Ectodermal cell (in vitro differentiated cells): ENCODE measurements at regions not wholly inside any gene's neighbourhood (a gene's known extent, or its start where the extent isn't known, plus 50 kb on each side); places are given as distances from the start of the nearest gene placed in this dataset.

Experiments
- H3K27ac ChIP-seq: 2 replicates; pipeline ENCODE4 v1.7.0; 2013; ENCODE audit warnings: mild to moderate bottlenecking, low read depth, low read length; ENCODE audit not compliant: insufficient read depth, poor library complexity, severe bottlenecking
- H3K27me3 ChIP-seq: 2 replicates; pipeline ENCODE4 v1.7.0; 2013; ENCODE audit warnings: mild to moderate bottlenecking, low read length; ENCODE audit not compliant: insufficient read depth, control insufficient read depth, poor library complexity, severe bottlenecking
- H3K36me3 ChIP-seq: one replicate; pipeline ENCODE4 v1.7.0; 2013; ENCODE audit warnings: low read length; ENCODE audit not compliant: control insufficient read depth, insufficient read depth
- H3K4me1 ChIP-seq: one replicate; pipeline ENCODE4 v1.7.0; 2013; ENCODE audit warnings: low read length; ENCODE audit not compliant: control insufficient read depth, insufficient read depth
- H3K4me3 ChIP-seq: 2 replicates; pipeline ENCODE4 v1.7.0; 2013; ENCODE audit warnings: low read depth, low read length, control low read depth; ENCODE audit not compliant: insufficient read depth
- H3K9me3 ChIP-seq: 2 replicates; pipeline ENCODE4 v1.7.0; 2013; ENCODE audit warnings: mild to moderate bottlenecking, low read length, moderate library complexity; ENCODE audit not compliant: control insufficient read depth
- WGBS, 2 experiments: methylation state at CpG; one replicate each; pipeline ENCODE4 v1.1.7; 2013; ENCODE audit warnings: missing lambda C conversion rate in 2 of 2; 5-methylcytosine and 5-hydroxymethylcytosine counted together

GRCh38 chr9:106619211-106619610 lies 243.8 kb upstream of the ZNF462 start:
- Histone ChIP-seq H3K4me1 (peaks cover 38% of the 10 kb centered on the region), H3K36me3 (no peaks in the 10 kb centered on the region), H3K4me3 (no peak overlapping the region), H3K27me3 (no peaks in the 10 kb centered on the region), H3K27ac (no peak overlapping the region), H3K9me3 (no peaks in the 10 kb centered on the region)
- WGBS, 2 experiments: 90 to 93% methylated on average over 1 of the region's 1 CpG

GRCh38 chr9:106620081-106620480 lies 242.9 kb upstream of the ZNF462 start:
- H3K27me3 ChIP-seq: no peaks in the 10 kb centered on the region
- no peak overlapping the region for H3K4me3 ChIP-seq
- H3K36me3 ChIP-seq: no peaks in the 10 kb centered on the region
- H3K4me1 ChIP-seq: peaks cover 33% of the 10 kb centered on the region
- no peaks in the 10 kb centered on the region for H3K9me3 ChIP-seq
- H3K27ac ChIP-seq: no peak overlapping the region
- WGBS, 2 experiments: 92 to 100% methylated on average over 2 of the region's 2 CpGs

- peak overlapping the region; percentile 81 for H3K27ac ChIP-seq
- 60 to 65% methylated on average over 3 of the region's 4 CpGs for WGBS, 2 experiments
- H3K4me3 ChIP-seq: no peak overlapping the region
Observed at GRCh38 chr9:106620866-106621265, 242.1 kb upstream of the ZNF462 start.

GRCh38 chr9:106621313-106622163 lies 241.4 kb upstream of the ZNF462 start:
- Histone ChIP-seq H3K4me3 (no peak overlapping the region), H3K27ac (peak overlapping the region; percentile 86), H3K4me1 (peaks cover 21% of the 10 kb centered on the region), H3K9me3 (no peaks in the 10 kb centered on the region), H3K27me3 (no peaks in the 10 kb centered on the region), H3K36me3 (no peaks in the 10 kb centered on the region)
- 20 to 22% methylated on average over 13 to 14 of the region's 14 CpGs for WGBS, 2 experiments

More at GRCh38 chr9:106620866-106621265, 242.1 kb upstream of the ZNF462 start:
- H3K36me3 ChIP-seq: no peaks in the 10 kb centered on the region
- no peaks in the 10 kb centered on the region for H3K9me3 ChIP-seq
- no peaks in the 10 kb centered on the region for H3K27me3 ChIP-seq
- peaks cover 26% of the 10 kb centered on the region for H3K4me1 ChIP-seq

- H3K27me3 ChIP-seq: no peaks in the 10 kb centered on the region
- no peaks in the 10 kb centered on the region for H3K9me3 ChIP-seq
- H3K4me3 ChIP-seq: no peak overlapping the region
- peak overlapping the region; percentile 86 for H3K27ac ChIP-seq
- WGBS, 2 experiments: 75 to 81% methylated on average over 10 of the region's 10 CpGs
- no peaks in the 10 kb centered on the region for H3K36me3 ChIP-seq
- H3K4me1 ChIP-seq: peaks cover 21% of the 10 kb centered on the region
Observed at GRCh38 chr9:106622164-106622487, 240.8 kb upstream of the ZNF462 start.

GRCh38 chr9:106623558-106623957 lies 239.4 kb upstream of the ZNF462 start:
- no peak overlapping the region for H3K27ac ChIP-seq
- WGBS, 2 experiments: 77 to 84% methylated on average over 4 to 5 of the region's 5 CpGs
- no peaks in the 10 kb centered on the region for H3K36me3 ChIP-seq
- peaks cover 21% of the 10 kb centered on the region for H3K4me1 ChIP-seq
- H3K27me3 ChIP-seq: no peaks in the 10 kb centered on the region
- H3K4me3 ChIP-seq: no peak overlapping the region
- H3K9me3 ChIP-seq: no peaks in the 10 kb centered on the region

- no peak overlapping the region for H3K4me3 ChIP-seq
- no peaks in the 10 kb centered on the region for H3K27me3 ChIP-seq
- H3K9me3 ChIP-seq: no peaks in the 10 kb centered on the region
- H3K27ac ChIP-seq: no peak overlapping the region
- 91 to 99% methylated on average over 3 of the region's 3 CpGs for WGBS, 2 experiments
- no peaks in the 10 kb centered on the region for H3K36me3 ChIP-seq
- H3K4me1 ChIP-seq: peaks cover 16% of the 10 kb centered on the region
Observed at GRCh38 chr9:106625259-106625789, 237.6 kb upstream of the ZNF462 start.

- Histone ChIP-seq H3K27ac (no peak overlapping the region), H3K36me3 (no peaks in the 10 kb centered on the region), H3K4me1 (peaks cover 2% of the 10 kb centered on the region), H3K4me3 (no peak overlapping the region), H3K9me3 (no peaks in the 10 kb centered on the region), H3K27me3 (no peaks in the 10 kb centered on the region)
- WGBS, 2 experiments: 86 to 88% methylated on average over 6 of the region's 6 CpGs
Observed at GRCh38 chr9:106626936-106627335, 236.0 kb upstream of the ZNF462 start.

- Histone ChIP-seq H3K9me3 (no peaks in the 10 kb centered on the region), H3K27me3 (no peaks in the 10 kb centered on the region), H3K4me1 (no peaks in the 10 kb centered on the region), H3K36me3 (no peaks in the 10 kb centered on the region), H3K27ac (no peak overlapping the region), H3K4me3 (no peak overlapping the region)
- WGBS, 2 experiments: 86 to 94% methylated on average over 1 to 2 of the region's 3 CpGs
Observed at GRCh38 chr9:106632621-106633020, 230.3 kb upstream of the ZNF462 start.

GRCh38 chr9:106634183-106634582 lies 228.8 kb upstream of the ZNF462 start:
- Histone ChIP-seq H3K4me3 (no peak overlapping the region), H3K9me3 (no peaks in the 10 kb centered on the region), H3K36me3 (no peaks in the 10 kb centered on the region), H3K27me3 (no peaks in the 10 kb centered on the region), H3K27ac (no peak overlapping the region), H3K4me1 (no peaks in the 10 kb centered on the region)
- WGBS, 2 experiments: 85% methylated on average over 1 of the region's 1 CpG; no CpG with 5 or more reads in 1 of the 2 experiments
